ENCODE measurements at regions not wholly inside any gene's neighbourhood (a gene's known extent, or its start where the extent isn't known, plus 50 kb on each side); places are given as distances from the start of the nearest gene placed in this dataset.

DNA sequence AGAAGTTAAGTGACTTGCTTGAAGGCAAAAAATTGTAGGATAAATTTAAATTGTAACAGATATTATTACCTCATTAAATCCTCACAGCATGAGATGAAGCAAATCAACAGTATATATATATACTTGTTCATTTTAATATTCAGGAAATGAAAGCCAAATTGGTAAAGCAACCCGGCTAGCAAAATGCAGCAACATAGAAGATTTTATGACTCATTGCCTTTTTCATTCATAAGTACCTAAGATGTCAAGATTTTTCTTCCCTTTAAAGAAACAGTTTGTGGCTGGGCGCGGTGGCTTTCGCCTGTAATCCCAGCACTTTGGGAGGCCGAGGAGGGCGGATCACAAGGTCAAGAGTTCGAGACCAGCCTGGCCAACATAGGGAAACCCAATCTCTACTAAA is 190.5 kb upstream of the NRIP1 start:
- Histone ChIP-seq H3K27me3 (ENCODE audit: control insufficient read depth in 2 of 2, insufficient read depth in 2 of 2, low read length in 2 of 2) (no peaks in the 10 kb centered on the region), H3K9me3 (ENCODE audit: control insufficient read depth in 2 of 3, low read length in 3 of 3) (no peaks in the 10 kb centered on the region), H3K27ac (ENCODE audit: low read depth, low read length) (no peak overlapping the region), H3K36me3 (ENCODE audit: control insufficient read depth in 2 of 3, insufficient read depth in 3 of 3, low read length in 3 of 3) (no peaks in the 10 kb centered on the region), H3K4me1 (ENCODE audit: control insufficient read depth in 2 of 2, insufficient read depth in 2 of 2, low read length in 2 of 2) (no peaks in the 10 kb centered on the region), H3K4me3 (ENCODE audit: low read length) (no peak overlapping the region)
- peaks cover 0 to 5% (median 0%) of the 10 kb centered on the region in 5 donors for H3K27me3 Mint-ChIP-seq
- no peak overlapping the region for H3K4me3 Mint-ChIP-seq
- DNase-seq, result no peak
- ChIA-PET POLR2A (no interaction called here), CTCF (no interaction called here)
- intact Hi-C loops (cut with micrococcal nuclease), result no loop called here
- H3K27ac Mint-ChIP-seq, result no peak overlapping the region
- peaks cover 0 to 5% (median 0%) of the 10 kb centered on the region in 7 donors for H3K4me1 Mint-ChIP-seq
- no peak for ATAC-seq
- H3K9me3 Mint-ChIP-seq, result no peaks in the 10 kb centered on the region
- no peaks in the 10 kb centered on the region for H3K36me3 Mint-ChIP-seq

DNA sequence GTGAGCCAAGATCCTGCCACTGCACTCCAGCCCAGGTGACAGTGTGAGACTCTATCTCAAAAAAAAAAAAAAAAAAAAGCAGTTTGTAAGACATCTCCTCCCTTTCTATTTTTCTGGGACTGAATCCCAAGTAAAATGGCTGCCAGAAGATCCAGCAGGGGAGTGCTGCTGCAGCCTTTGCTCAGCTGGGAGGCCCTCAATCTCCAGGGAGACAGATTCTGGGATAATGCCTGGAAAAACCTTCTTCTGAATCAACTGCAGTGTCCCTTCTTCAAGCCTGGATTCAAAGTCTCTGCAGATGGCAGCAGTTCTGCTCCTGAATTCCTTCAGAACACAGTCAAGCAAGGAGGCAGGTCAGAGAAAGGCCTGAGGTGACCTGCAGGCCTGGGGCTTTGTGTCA is 191.0 kb upstream of the NRIP1 start:
- POLR2A ChIA-PET, result no interaction called here
- no peak overlapping the region for H3K27ac Mint-ChIP-seq
- DNase-seq (no peak), ATAC-seq (no peak)
- H3K27me3 Mint-ChIP-seq, result peaks cover 0 to 5% (median 0%) of the 10 kb centered on the region in 5 donors
- intact Hi-C loops (cut with micrococcal nuclease), result no loop called here
- H3K36me3 ChIP-seq (ENCODE audit: control insufficient read depth in 2 of 3, insufficient read depth in 3 of 3, low read length in 3 of 3), result no peaks in the 10 kb centered on the region
- H3K4me3 ChIP-seq (ENCODE audit: low read length), result no peak overlapping the region
- H3K4me1 ChIP-seq (ENCODE audit: control insufficient read depth in 2 of 2, insufficient read depth in 2 of 2, low read length in 2 of 2), result no peaks in the 10 kb centered on the region
- H3K9me3 ChIP-seq (ENCODE audit: control insufficient read depth in 2 of 3, low read length in 3 of 3), result no peaks in the 10 kb centered on the region
- H3K9me3 Mint-ChIP-seq, result no peaks in the 10 kb centered on the region
- no peaks in the 10 kb centered on the region for H3K36me3 Mint-ChIP-seq
- H3K4me1 Mint-ChIP-seq, result peaks cover 0 to 5% (median 0%) of the 10 kb centered on the region in 7 donors
- H3K27me3 ChIP-seq (ENCODE audit: control insufficient read depth in 2 of 2, insufficient read depth in 2 of 2, low read length in 2 of 2), result no peaks in the 10 kb centered on the region
- H3K4me3 Mint-ChIP-seq, result no peak overlapping the region
- H3K27ac ChIP-seq (ENCODE audit: low read depth, low read length), result no peak overlapping the region
- CTCF ChIA-PET, result no interaction called here

DNA sequence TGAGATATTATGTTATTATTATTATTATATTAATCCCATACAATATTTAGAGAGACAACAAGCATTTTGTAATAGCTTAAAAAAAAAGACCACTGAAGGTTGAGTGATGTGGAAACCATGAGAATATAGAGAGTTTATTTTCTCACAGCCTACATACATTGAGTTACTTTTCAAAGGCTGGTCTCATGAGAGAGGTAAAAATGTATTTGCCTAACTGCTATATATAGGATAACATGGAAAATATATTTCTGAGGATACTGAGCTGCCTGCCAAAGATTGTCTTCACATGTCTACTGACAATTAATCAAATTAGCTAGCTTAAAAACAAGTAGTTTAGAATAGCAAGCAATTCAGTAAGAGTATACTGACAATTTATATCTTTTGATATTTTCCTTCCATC is 192.2 kb upstream of the NRIP1 start:
- no peak overlapping the region for H3K4me3 Mint-ChIP-seq
- Histone ChIP-seq H3K9me3 (ENCODE audit: control insufficient read depth in 2 of 3, low read length in 3 of 3) (no peaks in the 10 kb centered on the region), H3K27ac (ENCODE audit: low read depth, low read length) (no peak overlapping the region), H3K4me1 (ENCODE audit: control insufficient read depth in 2 of 2, insufficient read depth in 2 of 2, low read length in 2 of 2) (no peaks in the 10 kb centered on the region), H3K4me3 (ENCODE audit: low read length) (no peak overlapping the region), H3K36me3 (ENCODE audit: control insufficient read depth in 2 of 3, insufficient read depth in 3 of 3, low read length in 3 of 3) (no peaks in the 10 kb centered on the region), H3K27me3 (ENCODE audit: control insufficient read depth in 2 of 2, insufficient read depth in 2 of 2, low read length in 2 of 2) (no peaks in the 10 kb centered on the region)
- intact Hi-C loops (cut with micrococcal nuclease), result no loop called here
- ChIA-PET POLR2A (no interaction called here), CTCF (no interaction called here)
- H3K4me1 Mint-ChIP-seq, result peaks cover 0 to 4% (median 0%) of the 10 kb centered on the region in 7 donors
- H3K27ac Mint-ChIP-seq, result no peak overlapping the region
- no peaks in the 10 kb centered on the region for H3K36me3 Mint-ChIP-seq
- H3K9me3 Mint-ChIP-seq, result peaks cover 0 to 3% (median 0%) of the 10 kb centered on the region in 11 donors
- peaks cover 0 to 4% (median 0%) of the 10 kb centered on the region in 5 donors for H3K27me3 Mint-ChIP-seq
- no peak for ATAC-seq
- DNase-seq, result no peak

DNA sequence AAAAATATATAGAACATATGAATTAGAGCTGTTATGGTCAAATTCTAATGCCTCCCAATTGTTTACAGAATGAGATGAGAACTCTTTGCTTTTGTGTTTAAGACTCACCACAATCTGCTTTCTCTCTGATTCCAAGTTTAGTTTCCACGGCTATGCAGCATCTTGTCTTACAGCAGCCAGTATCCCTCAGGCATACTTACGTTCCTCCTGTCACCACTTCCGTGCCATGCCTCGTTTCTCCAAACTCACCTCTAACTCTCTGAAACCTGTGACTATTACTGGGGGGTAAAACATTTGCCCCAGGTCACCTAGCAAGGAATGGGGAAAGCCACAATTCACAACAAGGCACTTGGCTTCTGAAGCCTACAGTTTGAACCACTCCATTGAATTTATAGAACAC is 192.8 kb upstream of the NRIP1 start:
- no peak overlapping the region for H3K27ac ChIP-seq (ENCODE audit: low read depth, low read length)
- DNase-seq (no peak), ATAC-seq (no peak)
- no peak overlapping the region for H3K4me3 ChIP-seq (ENCODE audit: low read length)
- H3K27me3 ChIP-seq (ENCODE audit: control insufficient read depth in 2 of 2, insufficient read depth in 2 of 2, low read length in 2 of 2), result no peaks in the 10 kb centered on the region
- intact Hi-C loops (cut with micrococcal nuclease), result no loop called here
- H3K4me1 Mint-ChIP-seq, result peaks cover 0 to 2% (median 0%) of the 10 kb centered on the region in 7 donors
- peaks cover 0 to 3% (median 0%) of the 10 kb centered on the region in 5 donors for H3K27me3 Mint-ChIP-seq
- POLR2A ChIA-PET, result no interaction called here
- H3K36me3 Mint-ChIP-seq, result no peaks in the 10 kb centered on the region
- H3K4me3 Mint-ChIP-seq, result no peak overlapping the region
- CTCF ChIA-PET, result no interaction called here
- H3K36me3 ChIP-seq (ENCODE audit: control insufficient read depth in 2 of 3, insufficient read depth in 3 of 3, low read length in 3 of 3), result no peaks in the 10 kb centered on the region
- no peaks in the 10 kb centered on the region for H3K4me1 ChIP-seq (ENCODE audit: control insufficient read depth in 2 of 2, insufficient read depth in 2 of 2, low read length in 2 of 2)
- H3K27ac Mint-ChIP-seq, result no peak overlapping the region
- no peaks in the 10 kb centered on the region for H3K9me3 ChIP-seq (ENCODE audit: control insufficient read depth in 2 of 3, low read length in 3 of 3)
- H3K9me3 Mint-ChIP-seq, result peaks cover 0 to 3% (median 0%) of the 10 kb centered on the region in 11 donors

DNA sequence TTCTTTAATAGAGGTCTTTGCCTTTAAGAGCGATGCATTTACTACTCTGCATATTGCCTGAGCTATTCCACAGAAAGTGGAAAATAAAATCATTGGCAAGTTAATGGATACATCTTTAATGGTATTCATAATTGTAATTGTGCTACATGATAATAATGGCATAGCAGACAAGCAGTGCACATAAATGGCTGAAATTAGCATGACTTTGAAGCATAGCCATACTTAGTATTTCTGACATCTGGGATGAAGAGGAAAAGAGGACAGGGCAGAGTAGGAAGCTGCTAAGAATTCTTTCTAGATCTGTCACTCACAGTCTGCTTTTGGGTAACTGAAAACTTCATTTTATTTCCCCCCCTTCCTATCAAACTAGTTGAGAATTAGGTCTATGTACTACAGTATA is 195.0 kb upstream of the NRIP1 start:
- no peak overlapping the region for H3K27ac Mint-ChIP-seq

DNA sequence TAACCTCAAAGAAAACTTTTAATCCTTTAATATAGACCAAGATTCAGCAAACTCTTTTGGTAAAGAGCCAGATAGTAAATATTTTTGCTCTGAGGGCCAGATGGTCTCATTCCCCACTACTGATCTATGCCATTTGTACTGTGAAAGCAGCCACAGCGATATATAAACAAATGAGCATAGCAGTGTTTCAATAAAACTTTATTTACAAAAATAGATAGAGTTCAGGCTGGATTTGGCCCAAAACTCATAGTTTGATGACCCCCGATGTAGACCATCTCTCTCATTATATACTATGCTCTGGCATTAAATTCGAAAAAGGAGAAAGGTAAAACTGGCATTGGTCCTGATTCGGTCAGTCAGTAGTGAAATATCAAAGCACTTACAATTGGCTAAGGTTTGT is 195.8 kb upstream of the NRIP1 start:
- no peak for ATAC-seq
- Mint-ChIP-seq H3K27me3 (peaks cover 0 to 12% (median 5%) of the 10 kb centered on the region in 5 donors), H3K4me3 (no peak overlapping the region), H3K9me3 (peaks cover 0 to 3% (median 0%) of the 10 kb centered on the region in 11 donors), H3K27ac (no peak overlapping the region), H3K36me3 (no peaks in the 10 kb centered on the region), H3K4me1 (peaks cover 0 to 2% (median 0%) of the 10 kb centered on the region in 7 donors)
- POLR2A ChIA-PET, result no interaction called here
- no peaks in the 10 kb centered on the region for H3K4me1 ChIP-seq (ENCODE audit: control insufficient read depth in 2 of 2, insufficient read depth in 2 of 2, low read length in 2 of 2)
- H3K27me3 ChIP-seq (ENCODE audit: control insufficient read depth in 2 of 2, insufficient read depth in 2 of 2, low read length in 2 of 2), result no peaks in the 10 kb centered on the region
- no peak overlapping the region for H3K4me3 ChIP-seq (ENCODE audit: low read length)
- CTCF ChIA-PET, result no interaction called here
- no peak overlapping the region for H3K27ac ChIP-seq (ENCODE audit: low read depth, low read length)
- no peak for DNase-seq
- H3K36me3 ChIP-seq (ENCODE audit: control insufficient read depth in 2 of 3, insufficient read depth in 3 of 3, low read length in 3 of 3), result no peaks in the 10 kb centered on the region
- H3K9me3 ChIP-seq (ENCODE audit: control insufficient read depth in 2 of 3, low read length in 3 of 3), result no peaks in the 10 kb centered on the region
- intact Hi-C loops (cut with micrococcal nuclease), result no loop called here

More for the DNA sequence above, 195.0 kb upstream of the NRIP1 start:
- H3K27me3 ChIP-seq (ENCODE audit: control insufficient read depth in 2 of 2, insufficient read depth in 2 of 2, low read length in 2 of 2), result no peaks in the 10 kb centered on the region
- no peak overlapping the region for H3K4me3 ChIP-seq (ENCODE audit: low read length)
- Mint-ChIP-seq H3K9me3 (peaks cover 0 to 3% (median 0%) of the 10 kb centered on the region in 11 donors), H3K4me1 (peaks cover 0 to 2% (median 0%) of the 10 kb centered on the region in 7 donors), H3K36me3 (no peaks in the 10 kb centered on the region), H3K27me3 (peaks cover 0 to 12% (median 2%) of the 10 kb centered on the region in 5 donors), H3K4me3 (no peak overlapping the region)
- no peaks in the 10 kb centered on the region for H3K9me3 ChIP-seq (ENCODE audit: control insufficient read depth in 2 of 3, low read length in 3 of 3)
- H3K4me1 ChIP-seq (ENCODE audit: control insufficient read depth in 2 of 2, insufficient read depth in 2 of 2, low read length in 2 of 2), result no peaks in the 10 kb centered on the region
- no peak for ATAC-seq
- intact Hi-C loops (cut with micrococcal nuclease), result no loop called here
- H3K27ac ChIP-seq (ENCODE audit: low read depth, low read length), result no peak overlapping the region
- ChIA-PET POLR2A (no interaction called here), CTCF (no interaction called here)
- H3K36me3 ChIP-seq (ENCODE audit: control insufficient read depth in 2 of 3, insufficient read depth in 3 of 3, low read length in 3 of 3), result no peaks in the 10 kb centered on the region
- DNase-seq, result no peak

DNA sequence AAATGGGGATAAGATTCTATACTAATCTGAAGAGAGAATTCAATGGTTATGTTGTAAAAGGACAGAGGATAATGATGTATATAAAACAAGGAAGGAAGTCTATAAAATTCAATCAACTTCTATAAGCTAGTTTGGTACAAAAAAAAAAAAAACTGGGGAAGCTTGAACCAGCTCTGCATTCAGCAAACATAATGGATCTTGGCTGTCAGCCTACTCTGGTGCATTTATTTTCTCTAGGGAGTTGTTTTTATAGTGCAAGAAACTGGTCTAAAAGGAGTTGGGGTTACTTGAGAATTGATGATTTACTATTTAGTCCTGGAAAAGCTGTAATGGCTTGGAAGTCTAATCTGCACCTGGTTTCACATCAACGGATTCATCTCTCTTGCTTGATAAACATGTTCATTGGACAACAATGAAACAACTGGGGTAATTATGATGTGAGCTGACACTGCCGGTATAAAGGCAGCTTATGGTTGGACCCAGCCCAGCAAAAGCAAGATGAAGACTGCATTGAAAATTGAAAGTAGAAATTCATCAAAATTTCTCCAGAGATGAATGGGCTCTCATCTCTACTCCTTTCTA is 199.4 kb upstream of the NRIP1 start:
- Histone ChIP-seq H3K4me3 (ENCODE audit: low read length) (no peak overlapping the region), H3K27ac (ENCODE audit: low read depth, low read length) (no peak overlapping the region), H3K4me1 (ENCODE audit: control insufficient read depth in 2 of 2, insufficient read depth in 2 of 2, low read length in 2 of 2) (no peaks in the 10 kb centered on the region), H3K9me3 (ENCODE audit: control insufficient read depth in 2 of 3, low read length in 3 of 3) (no peaks in the 10 kb centered on the region), H3K27me3 (ENCODE audit: control insufficient read depth in 2 of 2, insufficient read depth in 2 of 2, low read length in 2 of 2) (no peaks in the 10 kb centered on the region), H3K36me3 (ENCODE audit: control insufficient read depth in 2 of 3, insufficient read depth in 3 of 3, low read length in 3 of 3) (no peaks in the 10 kb centered on the region)
- no peak for ATAC-seq
- Mint-ChIP-seq H3K4me3 (no peak overlapping the region), H3K36me3 (peaks cover 0 to 4% (median 0%) of the 10 kb centered on the region in 5 donors), H3K9me3 (peaks cover 0 to 3% (median 0%) of the 10 kb centered on the region in 11 donors), H3K27ac (no peak overlapping the region), H3K4me1 (peaks cover 0 to 3% (median 0%) of the 10 kb centered on the region in 7 donors), H3K27me3 (peaks cover 0 to 12% (median 5%) of the 10 kb centered on the region in 5 donors)
- no peak for DNase-seq
- intact Hi-C loops (cut with micrococcal nuclease), result no loop called here
- CTCF ChIA-PET, result no interaction called here
- POLR2A ChIA-PET, result no interaction called here
